H1 (cell line): ENCODE measurements at regions not wholly inside any gene's neighbourhood (a gene's known extent, or its start where the extent isn't known, plus 50 kb on each side); places are given as distances from the start of the nearest gene placed in this dataset.

Source experiments
- CTCF ChIA-PET: fragments of 300-600 bp; sonication (Branson Sonifier 250); formaldehyde crosslinking; loops from one replicate; lab custom pipeline; 2021; ENCODE audit not compliant: partially characterized antibody; lab: Charles Lee
- POLR2A ChIA-PET: fragments of 300-600 bp; sonication (Branson Sonifier 250); formaldehyde crosslinking; loops from one replicate; lab custom pipeline; 2021; ENCODE audit warnings: inconsistent platforms; ENCODE audit not compliant: partially characterized antibody; lab: Charles Lee
- DNase-seq, 2 experiments: peaks; one replicate each; pipeline versions ENCODE4 v3.0.0 to v3.0.0-alpha.2; 2010 to 2022; ENCODE audit warnings: low spot score in 2 of 2, low read depth in 1 of 2, mixed read lengths in 1 of 2
- FAIRE-seq: peaks from 2 replicates; lab custom pipeline; 2011; peaks lifted over from hg19 to GRCh38; lab: Jason Lieb, UNC
- H2AFZ ChIP-seq: 2 replicates; pipeline ENCODE4 v1.8.1; 2012; ENCODE audit warnings: low read length, inconsistent platforms
- H2AK5ac ChIP-seq: 2 replicates; pipeline ENCODE4 v1.6.1; 2013; ENCODE audit warnings: low read depth, low read length
- H2BK120ac ChIP-seq: replicated peaks from 2 replicates; pipeline ENCODE3; 2013; ENCODE audit warnings: low read depth, low read length, inconsistent platforms
- H2BK12ac ChIP-seq: 2 replicates; pipeline ENCODE4 v1.6.1; 2013; ENCODE audit warnings: low read depth, low read length
- H2BK15ac ChIP-seq: 2 replicates; pipeline ENCODE4 v1.6.1; 2013; ENCODE audit warnings: low read length
- H2BK20ac ChIP-seq: 2 replicates; pipeline ENCODE4 v1.6.1; 2013; ENCODE audit warnings: low read length
- H2BK5ac ChIP-seq: 2 replicates; pipeline ENCODE4 v1.6.1; 2013; ENCODE audit warnings: low read depth, low read length
- H3K14ac ChIP-seq: 2 replicates; pipeline ENCODE4 v1.6.1; 2013; ENCODE audit warnings: inconsistent platforms; ENCODE audit not compliant: insufficient read length
- H3K18ac ChIP-seq: 2 replicates; pipeline ENCODE4 v1.6.1; 2013; ENCODE audit warnings: low read length; ENCODE audit errors: extremely low read depth
- H3K23ac ChIP-seq: 2 replicates; pipeline ENCODE4 v1.6.1; 2013; ENCODE audit warnings: inconsistent platforms; ENCODE audit not compliant: insufficient read length
- H3K23me2 ChIP-seq: 2 replicates; pipeline ENCODE4 v1.6.1; 2013; ENCODE audit warnings: low read depth, low read length
- H3K27ac ChIP-seq: 2 replicates; pipeline ENCODE4 v1.6.1; 2011; ENCODE audit warnings: low read depth, low read length, inconsistent platforms
- H3K27me3 ChIP-seq, 4 experiments: replicated peaks in 1 of 4; 1 replicate in 1 of 4; 2 replicates in 3 of 4; pipeline versions ENCODE4 v1.6.1 to v1.8.1; 2011 to 2013; ENCODE audit warnings: low read length in 3 of 4, mild to moderate bottlenecking in 3 of 4, inconsistent platforms in 2 of 4, mixed read lengths in 2 of 4, moderate library complexity in 1 of 4; ENCODE audit not compliant: control insufficient read depth in 3 of 4, insufficient read depth in 3 of 4; ENCODE audit errors: extremely low read depth in 1 of 4
- H3K36me3 ChIP-seq, 4 experiments: 2 replicates each; pipeline versions ENCODE4 v1.6.1 to v1.8.1; 2011 to 2013; ENCODE audit warnings: mild to moderate bottlenecking in 4 of 4, low read length in 3 of 4, moderate library complexity in 2 of 4, control low read depth in 1 of 4, inconsistent platforms in 1 of 4; ENCODE audit not compliant: insufficient read depth in 4 of 4, control insufficient read depth in 2 of 4
- H3K4ac ChIP-seq: replicated peaks from 2 replicates; pipeline ENCODE3; 2013; ENCODE audit warnings: low read length, low read depth, mixed read lengths, inconsistent platforms; ENCODE audit not compliant: insufficient read length
- H3K4me1 ChIP-seq, 4 experiments: replicated peaks in 1 of 4; 1 replicate in 1 of 4; 2 replicates in 3 of 4; pipeline versions ENCODE4 v1.6.1 to v1.8.1; 2011 to 2013; ENCODE audit warnings: low read length in 3 of 4, inconsistent platforms in 2 of 4, mixed read lengths in 1 of 4; ENCODE audit not compliant: insufficient read depth in 4 of 4, control insufficient read depth in 3 of 4
- H3K4me2 ChIP-seq, 2 experiments: 2 replicates each; pipeline versions ENCODE4 v1.6.1 to v1.8.1; 2011 to 2013; ENCODE audit warnings: low read depth in 2 of 2, low read length in 2 of 2, control low read depth in 1 of 2, inconsistent platforms in 1 of 2, mild to moderate bottlenecking in 1 of 2; ENCODE audit not compliant: insufficient read depth in 1 of 2
- H3K4me3 ChIP-seq, 4 experiments: fragments of 200-600, 300-600 bp in 1 of 4; sonication (generic), shearing (Covaris generic), sonication (Bioruptor Twin) in 1 of 4; 2 replicates each; pipeline versions ENCODE4 v1.5.1 to v1.8.1; 2011 to 2016; ENCODE audit warnings: low read length in 4 of 4, low read depth in 3 of 4, control low read depth in 2 of 4, inconsistent platforms in 2 of 4, mild to moderate bottlenecking in 2 of 4, mixed read lengths in 1 of 4, moderate library complexity in 1 of 4; ENCODE audit not compliant: insufficient read depth in 2 of 4; ENCODE audit errors: extremely low read depth in 1 of 4
- H3K56ac ChIP-seq: replicated peaks from 2 replicates; pipeline ENCODE3; 2013; ENCODE audit warnings: low read depth, mild to moderate bottlenecking, mixed read lengths, low read length, inconsistent platforms; ENCODE audit not compliant: insufficient read length
- H3K79me1 ChIP-seq: 2 replicates; pipeline ENCODE4 v1.6.1; 2013; ENCODE audit warnings: low read depth, low read length, control low read depth
- H3K79me2 ChIP-seq, 2 experiments: 2 replicates each; pipeline versions ENCODE4 v1.6.1 to v1.8.1; 2012 to 2013; ENCODE audit warnings: low read length in 2 of 2, mild to moderate bottlenecking in 2 of 2, inconsistent platforms in 1 of 2; ENCODE audit not compliant: insufficient read depth in 2 of 2, control insufficient read depth in 1 of 2
- H3K9ac ChIP-seq, 4 experiments: replicated peaks in 1 of 4; 1 replicate in 1 of 4; 2 replicates in 3 of 4; pipeline versions ENCODE4 v1.6.1 to v1.8.1; 2011 to 2013; ENCODE audit warnings: low read depth in 3 of 4, low read length in 3 of 4, control low read depth in 2 of 4, mild to moderate bottlenecking in 2 of 4, moderate library complexity in 2 of 4, inconsistent platforms in 1 of 4; ENCODE audit errors: extremely low read depth in 1 of 4
- H3K9me3 ChIP-seq, 2 experiments: 2 replicates each; pipeline versions ENCODE4 v1.6.1 to v1.8.1; 2012 to 2013; ENCODE audit warnings: mild to moderate bottlenecking in 2 of 2, moderate library complexity in 2 of 2, control low read depth in 1 of 2, inconsistent platforms in 1 of 2, low read depth in 1 of 2, low read length in 1 of 2, mixed read lengths in 1 of 2; ENCODE audit not compliant: insufficient read depth in 2 of 2
- H4K20me1 ChIP-seq, 2 experiments: replicated peaks in 1 of 2; 2 replicates each; pipeline versions ENCODE3 to v1.8.1; 2011 to 2013; ENCODE audit warnings: inconsistent platforms in 2 of 2, low read length in 2 of 2, mild to moderate bottlenecking in 1 of 2; ENCODE audit not compliant: insufficient read depth in 2 of 2, control insufficient read depth in 1 of 2
- H4K5ac ChIP-seq: 2 replicates; pipeline ENCODE4 v1.6.1; 2013; ENCODE audit warnings: low read length, low read depth, mixed read lengths, inconsistent platforms; ENCODE audit not compliant: insufficient read length
- H4K8ac ChIP-seq: 2 replicates; pipeline ENCODE4 v1.8.0; 2013; ENCODE audit warnings: mild to moderate bottlenecking, moderate library complexity, low read length, inconsistent platforms; ENCODE audit not compliant: insufficient read depth; ENCODE audit errors: extremely low read depth
- H4K91ac ChIP-seq: replicated peaks from 2 replicates; pipeline ENCODE3; 2013; ENCODE audit warnings: low read length, mixed read lengths, inconsistent platforms; ENCODE audit not compliant: insufficient read length
- NRF1 ChIP-seq: IDR thresholded peaks from 2 replicates; pipeline ENCODE4 v1.6.1; 2011; ENCODE audit warnings: mild to moderate bottlenecking, low read depth, low read length, improper control_type of control experiment
- RXRA ChIP-seq: IDR thresholded peaks from 2 replicates; pipeline ENCODE4 v1.6.1; 2011; ENCODE audit warnings: low read depth, mild to moderate bottlenecking, low read length, moderate library complexity; ENCODE audit not compliant: insufficient read depth
- WGBS, 2 experiments: shearing (Covaris generic) in 1 of 2; methylation state at CpG; one replicate each; pipeline versions ENCODE4 v1.1.6 to v1.1.7; 2013 to 2015; ENCODE audit warnings: low lambda C conversion rate in 2 of 2, mixed read lengths in 2 of 2, inconsistent platforms in 1 of 2, low coverage in 1 of 2, missing lambda C conversion rate in 1 of 2; ENCODE audit not compliant: insufficient replicate concordance in 2 of 2, insufficient coverage in 1 of 2, insufficient read length in 1 of 2; ENCODE audit errors: extremely low coverage in 1 of 2, missing lambda C conversion rate in 1 of 2; 5-methylcytosine and 5-hydroxymethylcytosine counted together

DNA sequence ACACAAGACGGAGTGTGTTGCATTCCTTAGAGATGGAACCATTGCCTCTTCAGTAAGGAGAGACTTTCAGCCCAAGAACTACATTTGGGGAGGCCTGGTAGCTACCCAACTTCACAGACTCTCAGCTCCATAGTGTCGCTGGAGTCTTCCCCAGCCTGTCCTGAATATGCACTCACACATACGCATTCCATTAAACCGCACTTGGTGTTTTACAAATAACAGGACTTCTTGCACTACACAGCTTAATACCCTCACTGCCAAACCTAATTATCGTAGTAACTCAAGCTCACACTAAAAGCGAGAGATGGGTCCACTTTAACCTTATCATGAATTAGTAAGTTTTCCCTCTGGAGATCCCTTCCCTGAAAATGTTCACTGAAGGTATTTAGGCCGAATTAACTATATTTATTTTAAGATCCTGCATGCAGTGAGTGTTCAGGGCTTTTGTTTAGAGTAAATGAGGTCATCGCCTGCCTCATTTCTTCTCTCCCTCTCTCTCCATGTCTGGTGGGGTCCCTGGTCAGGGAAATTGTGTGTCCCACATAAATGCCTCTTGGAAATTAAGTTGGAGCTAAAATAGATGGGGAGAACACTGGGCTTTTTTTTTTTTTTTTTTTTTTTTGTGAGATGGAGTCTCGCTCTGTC, 171.9 kb downstream of the FAM43A start:
- no peak overlapping the region for H3K4me2 ChIP-seq
- POLR2A ChIA-PET = no interaction called here
- peak overlapping the region; percentile 3 for H4K91ac ChIP-seq
- CTCF ChIA-PET = interaction anchor here (2.8 kb wide), 1 partner anchor 13 kb away, joined by 7 read pairs; no protein-coding TSS in a partner anchor
- no peaks in the 10 kb centered on the region for H3K23me2 ChIP-seq
- no peaks in the 10 kb centered on the region for H3K79me2 ChIP-seq
- TF ChIP-seq NRF1 (no peak), RXRA (no peak)
- no peaks in the 10 kb centered on the region for H3K9me3 ChIP-seq
- H3K23ac ChIP-seq = no peak overlapping the region
- no peak overlapping the region for H3K14ac ChIP-seq
- H2BK120ac ChIP-seq = no peak overlapping the region
- no peak for FAIRE-seq
- DNase-seq = no peak
- H3K27ac ChIP-seq = no peak overlapping the region
- no peak overlapping the region for H2AK5ac ChIP-seq
- no peak overlapping the region for H3K9ac ChIP-seq
- no peaks in the 10 kb centered on the region for H3K27me3 ChIP-seq
- no peaks in the 10 kb centered on the region for H4K20me1 ChIP-seq
- H2BK12ac ChIP-seq = no peak overlapping the region
- H2BK20ac ChIP-seq = no peak overlapping the region
- no peak overlapping the region for H4K5ac ChIP-seq
- H4K8ac ChIP-seq = no peak overlapping the region
- H3K36me3 ChIP-seq = no peaks in the 10 kb centered on the region
- H3K18ac ChIP-seq = no peak overlapping the region
- WGBS, 2 experiments = 89% methylated on average over 8 of the region's 9 CpGs; no CpG with 5 or more reads in 1 of the 2 experiments
- H3K4ac ChIP-seq = no peak overlapping the region
- no peaks in the 10 kb centered on the region for H3K79me1 ChIP-seq
- no peak overlapping the region for H2BK15ac ChIP-seq
- H3K4me1 ChIP-seq = peaks cover 0 to 8% (median 0%) of the 10 kb centered on the region in 4 experiments; a peak in 2 of 7 replicates
- no peak overlapping the region for H3K56ac ChIP-seq
- no peak overlapping the region for H3K4me3 ChIP-seq
- peak overlapping the region; percentile 73; the same call in 1 of the 2 replicates for H2AFZ ChIP-seq
- no peak overlapping the region for H2BK5ac ChIP-seq
